HG03521 (cell line): ENCODE measurements at regions not wholly inside any gene's neighbourhood (a gene's known extent, or its start where the extent isn't known, plus 50 kb on each side); places are given as distances from the start of the nearest gene placed in this dataset.
"Not testable (repeated sequence)": the region's sequence is repeated elsewhere in the genome, so short reads cannot be mapped to it uniquely, and the experiment has no call there.

Experiments used
- ATAC-seq: cut with Tn5 transposase; IDR thresholded peaks from one replicate; pipeline ENCODE4 v1.9.1; 2021; ENCODE audit warnings: mild to moderate bottlenecking, moderate library complexity; ENCODE audit not compliant: unreplicated experiment

DNA sequence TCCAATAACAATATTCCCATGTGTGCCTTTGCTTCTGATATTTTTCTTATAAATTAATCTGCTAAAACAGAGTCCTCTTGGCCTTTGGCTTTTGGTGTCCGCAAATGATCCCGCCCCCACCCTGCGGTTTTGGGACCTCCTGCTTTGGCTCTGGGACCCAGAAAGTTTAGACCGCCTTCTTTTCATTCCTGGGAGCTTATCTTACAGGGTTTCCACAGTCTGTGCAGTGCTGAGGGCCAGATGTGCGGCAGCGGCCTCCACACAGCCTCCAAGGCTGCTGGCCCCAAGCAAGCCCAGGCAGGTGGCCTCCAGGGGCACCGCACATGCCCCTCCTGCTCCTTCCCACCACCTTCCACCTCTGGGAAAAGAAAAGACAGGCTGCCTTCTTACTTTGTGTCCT is 191.5 kb downstream of the ERCC6L2 start:
- ATAC-seq: no peak

GRCh38 chr9:96065482-96066251 is 190.2 kb downstream of the ERCC6L2 start:
- no peak for ATAC-seq

DNA sequence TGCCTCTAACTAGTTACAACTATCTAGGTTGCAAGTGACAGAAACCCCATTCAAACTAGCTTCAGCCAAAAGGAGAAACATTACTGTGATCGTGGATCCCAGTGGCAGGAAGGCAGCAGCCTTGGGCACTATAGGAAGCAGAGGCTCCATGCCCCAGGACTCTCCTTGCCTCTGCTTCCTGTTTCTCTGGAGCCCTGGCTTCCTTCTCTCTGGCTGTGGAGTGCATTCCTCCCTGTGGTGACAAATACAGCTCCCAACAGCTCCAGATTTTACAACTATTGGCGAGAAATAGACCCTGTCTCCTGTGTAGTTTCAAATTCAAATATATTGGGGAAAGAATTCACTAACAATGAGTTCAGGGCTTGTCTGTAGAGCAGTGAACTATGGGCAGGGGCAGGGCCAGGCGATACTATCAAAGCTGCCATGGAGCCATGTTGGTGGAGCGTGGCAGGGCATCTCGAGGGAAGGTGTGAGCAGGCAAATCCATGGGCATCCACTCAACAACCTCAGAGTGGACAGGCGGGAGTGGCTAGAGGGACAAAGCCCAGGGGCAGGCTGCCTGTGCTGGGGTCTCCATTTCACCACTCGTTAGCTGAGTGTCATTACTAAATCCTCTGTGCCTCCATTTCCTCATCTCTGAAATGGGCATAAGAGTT is 189.5 kb downstream of the ERCC6L2 start:
- no peak for ATAC-seq

DNA sequence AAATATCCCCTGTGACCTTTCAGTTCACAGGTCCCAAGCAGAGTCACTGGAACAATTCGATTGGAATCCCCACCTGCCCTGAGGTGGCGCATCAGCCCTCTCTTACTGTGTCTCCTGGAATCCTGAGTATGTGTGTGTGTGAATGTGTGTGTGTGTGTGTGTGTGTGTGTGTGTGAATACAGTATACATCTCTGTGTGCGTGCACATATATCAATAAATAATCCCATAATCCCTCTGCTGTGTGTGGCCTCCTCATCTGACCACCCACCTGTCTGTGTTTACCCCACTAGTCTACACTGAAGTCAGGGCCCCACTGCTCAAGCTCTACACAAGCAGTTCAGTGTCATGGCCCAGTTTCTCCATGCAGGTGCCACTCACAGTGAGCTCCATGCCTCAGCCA is 187.4 kb downstream of the ERCC6L2 start:
- no peak for ATAC-seq

DNA sequence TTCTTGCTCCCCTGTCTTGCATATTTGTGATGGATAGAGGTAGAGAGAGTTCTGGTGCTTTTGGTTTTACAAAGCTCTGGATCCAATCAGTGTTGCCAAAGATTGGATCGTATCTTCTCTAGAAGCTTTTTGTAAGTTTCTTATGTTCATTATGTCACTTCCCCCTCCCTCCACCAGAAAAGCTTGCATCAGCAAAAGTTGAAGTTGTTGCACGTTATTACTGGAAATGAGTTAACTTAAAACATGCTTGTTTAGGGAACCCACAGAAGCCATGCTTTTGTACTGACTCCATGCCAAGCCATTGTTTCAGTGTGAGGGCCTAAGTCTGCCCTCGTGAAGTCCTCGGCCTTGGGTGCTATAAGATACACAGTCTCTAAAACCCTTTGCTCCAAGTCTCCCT is 186.5 kb downstream of the ERCC6L2 start:
- no peak for ATAC-seq

DNA sequence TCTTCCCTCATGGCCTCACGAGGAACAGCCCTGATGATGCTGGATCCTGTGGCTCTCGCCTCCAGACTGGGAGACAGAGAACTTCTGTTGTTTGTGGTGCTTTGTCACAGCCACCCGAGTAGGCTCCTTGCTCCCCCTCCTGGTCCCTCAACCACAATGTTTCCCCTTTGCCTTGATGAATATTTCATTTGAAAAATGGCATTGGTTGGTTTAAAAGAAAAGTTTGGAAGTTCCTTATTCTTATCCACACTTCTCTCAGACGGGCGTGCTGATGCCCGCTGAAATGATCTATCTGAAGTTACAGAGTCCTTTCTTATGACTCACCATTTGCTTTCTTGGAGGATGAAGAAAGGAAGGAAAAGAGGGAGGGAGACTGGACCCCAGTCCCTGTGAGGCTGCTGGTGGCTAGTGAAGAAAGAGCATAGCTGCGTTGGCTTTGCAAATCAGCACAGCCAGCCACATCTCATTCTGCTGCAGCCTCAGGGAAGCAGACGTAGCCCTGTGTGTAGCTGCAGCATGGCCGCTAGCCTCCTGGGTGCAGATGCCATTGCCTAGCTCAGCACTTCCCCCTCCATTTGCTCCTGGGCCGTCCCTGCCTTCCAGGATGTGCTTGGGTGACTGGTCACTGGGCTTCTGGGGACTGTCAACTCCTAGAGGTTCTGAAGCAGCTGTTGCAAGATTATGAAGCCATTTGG is 185.9 kb downstream of the ERCC6L2 start:
- ATAC-seq: no peak

GRCh38 chr9:96058218-96058617 is 182.7 kb downstream of the ERCC6L2 start:
- no peak for ATAC-seq

GRCh38 chr9:96057155-96057554 is 181.7 kb downstream of the ERCC6L2 start:
- no peak for ATAC-seq

- no peak for ATAC-seq
Observed at GRCh38 chr9:96056226-96056625, 180.7 kb downstream of the ERCC6L2 start.

DNA sequence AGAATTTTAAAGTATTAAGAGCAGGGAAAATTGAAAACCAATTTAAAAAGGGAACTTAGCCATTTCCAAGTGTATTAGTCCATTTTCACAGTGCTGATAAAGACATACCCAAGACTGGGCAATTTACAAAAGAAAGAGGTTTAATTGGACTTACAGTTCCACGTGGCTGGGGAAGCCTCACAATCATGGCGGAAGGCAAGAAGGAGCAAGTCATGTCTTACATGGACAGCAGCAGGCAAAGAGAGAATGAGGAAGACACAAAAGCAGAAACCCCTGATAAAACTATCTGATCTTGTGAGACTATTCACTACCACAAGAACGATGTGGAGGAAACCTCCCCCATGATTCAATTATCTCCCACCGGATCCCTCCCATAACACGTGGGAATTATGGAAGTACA is 178.8 kb downstream of the ERCC6L2 start:
- ATAC-seq: not testable (repeated sequence)

DNA sequence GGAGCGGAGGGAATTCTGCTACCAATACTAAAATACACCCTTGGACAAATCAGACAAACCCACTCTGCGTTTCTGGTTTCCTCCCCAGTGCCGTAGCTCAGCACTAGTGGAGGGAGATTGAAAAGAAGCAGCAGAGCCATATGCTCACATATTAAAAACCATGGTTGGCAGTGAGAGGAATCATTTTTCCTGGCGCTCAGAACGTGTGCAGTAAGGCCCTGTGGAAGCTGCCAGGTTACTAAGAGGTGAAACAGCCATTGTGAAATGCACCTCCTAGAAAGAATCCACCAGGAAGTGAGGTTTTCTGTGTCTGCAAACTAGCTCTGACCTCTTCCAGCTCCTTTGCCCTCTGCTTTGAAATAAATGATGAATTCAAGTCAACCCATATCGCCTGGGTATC is 177.2 kb downstream of the ERCC6L2 start:
- no peak for ATAC-seq

DNA sequence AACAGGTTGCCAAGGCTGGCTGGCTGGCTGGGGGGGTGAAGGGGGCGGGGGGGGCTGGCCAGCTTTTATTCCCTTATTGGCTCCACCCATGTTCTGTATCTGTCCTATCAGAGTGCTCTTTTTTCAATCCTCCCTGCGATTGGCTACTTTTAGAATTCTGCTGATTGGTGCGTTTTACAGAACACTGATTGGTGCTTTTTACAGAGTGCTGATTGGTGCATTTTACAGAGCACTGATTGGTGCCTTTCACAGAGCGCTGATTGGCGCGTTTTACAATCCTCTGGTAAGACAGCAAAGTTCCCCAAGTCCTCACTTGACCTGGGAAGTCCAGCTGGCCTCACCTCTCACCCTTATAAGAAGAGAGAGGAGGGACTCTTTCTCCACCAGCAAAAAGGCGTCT is 175.9 kb downstream of the ERCC6L2 start:
- ATAC-seq: no peak

DNA sequence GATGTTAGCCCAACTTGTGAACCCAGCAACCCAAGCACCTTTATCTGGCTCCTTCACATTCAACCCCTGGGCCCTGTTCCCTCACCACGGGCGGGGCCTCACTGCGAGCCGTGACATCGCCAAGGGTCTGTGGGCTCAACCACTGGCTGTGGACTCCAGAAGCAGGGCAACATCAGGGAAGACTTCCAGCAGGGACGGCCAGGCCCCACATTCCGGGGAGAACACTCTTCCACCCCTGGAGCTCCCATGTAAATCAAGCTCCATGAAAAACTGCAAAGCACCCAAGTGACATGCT is 175.3 kb downstream of the ERCC6L2 start:
- no peak for ATAC-seq

- ATAC-seq: no peak
Observed at GRCh38 chr9:96050048-96050860, 174.8 kb downstream of the ERCC6L2 start.

DNA sequence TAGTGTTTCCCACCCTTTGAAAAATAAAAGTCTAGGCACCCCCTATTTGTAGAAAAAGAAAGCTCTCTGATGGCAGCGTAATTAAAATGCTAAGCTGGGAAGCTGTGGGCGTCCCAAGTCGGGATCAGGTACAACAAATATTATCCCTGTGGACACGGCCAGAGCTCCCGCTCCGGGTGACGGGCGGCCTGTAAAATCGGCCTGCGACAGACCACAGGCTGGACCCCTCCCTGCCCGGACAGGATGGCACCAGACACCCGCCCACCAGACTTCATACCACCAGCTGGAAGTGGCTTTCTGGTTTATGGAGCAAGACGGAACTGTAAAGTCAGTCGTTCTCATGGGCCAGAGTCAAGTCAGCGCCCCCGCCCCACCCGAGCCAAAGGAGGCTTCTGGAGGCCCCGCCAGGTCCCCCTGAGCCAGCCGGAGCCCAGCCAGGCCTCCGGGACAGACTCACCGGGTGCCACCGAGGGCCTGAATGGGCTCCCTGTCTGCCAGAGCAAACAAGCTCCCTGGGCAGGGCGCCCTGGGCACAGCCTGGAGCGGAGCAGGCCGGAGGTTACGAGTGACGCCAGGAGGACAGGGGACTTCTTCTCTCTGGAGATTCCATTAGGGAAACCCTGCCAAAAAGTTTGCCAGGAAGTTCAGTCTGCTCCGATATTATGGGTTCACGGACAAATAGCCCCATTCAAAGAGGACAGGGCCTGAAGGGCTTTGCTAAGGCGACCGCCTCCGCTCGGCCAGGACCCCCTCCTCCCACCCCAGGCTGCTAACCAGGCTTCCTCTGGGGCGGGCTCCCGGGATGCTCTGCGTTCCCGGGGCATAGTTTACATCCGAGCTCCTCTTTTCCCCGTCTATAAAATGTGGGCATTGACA is 173.7 kb downstream of the ERCC6L2 start:
- ATAC-seq: no peak

DNA sequence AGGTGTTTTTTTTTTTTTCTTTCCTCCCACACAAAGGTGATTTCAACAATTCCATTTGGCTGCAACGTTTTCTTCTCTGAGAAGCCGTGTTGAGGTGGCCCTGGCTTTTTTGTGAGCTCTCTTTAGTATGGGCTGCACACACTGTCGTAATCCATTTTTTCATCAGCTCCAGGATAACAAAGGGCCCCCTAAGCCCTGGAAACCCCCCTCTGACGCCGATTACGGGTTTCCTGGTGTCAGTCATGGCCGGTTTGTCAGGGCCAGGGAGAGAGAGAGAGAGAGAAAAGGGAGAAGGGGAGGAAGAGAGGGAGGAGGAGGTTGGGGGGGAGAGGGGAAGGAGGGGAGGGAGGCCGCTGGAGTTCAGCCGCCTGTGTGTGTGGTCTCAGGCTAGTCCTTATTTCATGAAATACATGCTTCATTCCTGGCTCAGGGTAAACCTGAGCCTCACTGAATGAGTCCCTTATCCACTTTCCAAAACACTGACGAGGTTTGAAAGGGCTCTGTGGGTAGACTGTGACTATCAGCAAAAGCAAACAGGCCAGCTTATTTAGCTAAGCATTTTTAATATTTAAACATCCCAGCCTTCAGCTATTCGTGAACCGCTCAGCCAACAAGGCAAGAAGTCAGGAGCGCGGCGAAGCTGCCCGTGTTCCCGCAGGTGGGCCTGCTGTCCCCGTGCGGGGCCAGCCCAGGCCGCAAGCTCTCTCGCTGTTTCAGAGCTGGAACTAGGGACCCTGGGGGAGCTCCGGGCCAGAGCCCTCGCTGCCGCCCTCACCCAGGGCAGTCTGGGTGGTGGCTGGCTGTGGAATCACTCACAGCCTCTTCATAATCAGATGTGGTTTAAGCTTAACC is 172.8 kb downstream of the ERCC6L2 start:
- ATAC-seq: no peak

DNA sequence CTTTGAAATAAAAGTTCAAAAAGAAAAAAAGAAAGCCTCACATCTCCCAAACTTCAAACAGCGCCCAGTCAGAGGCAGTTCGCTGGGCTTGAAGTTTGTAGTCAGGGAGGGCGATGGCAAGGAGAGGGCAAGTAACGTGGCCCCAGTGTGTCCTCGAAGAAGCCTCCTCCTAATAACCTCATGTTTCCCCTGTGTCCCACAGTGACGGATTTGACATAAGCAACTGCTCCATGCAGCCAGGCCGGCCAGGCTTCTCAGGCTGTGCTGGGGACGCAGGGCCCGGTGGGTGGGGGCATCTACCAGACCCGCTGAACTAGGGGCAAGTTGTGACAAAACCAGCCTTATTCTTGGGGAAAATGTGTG is 172.2 kb downstream of the ERCC6L2 start:
- no peak for ATAC-seq

GRCh38 chr9:96047116-96047639 is 171.7 kb downstream of the ERCC6L2 start:
- no peak for ATAC-seq

- ATAC-seq: no peak
Observed at GRCh38 chr9:96045811-96046210, 170.3 kb downstream of the ERCC6L2 start.
